ENCODE measurements at regions not wholly inside any gene's neighbourhood (a gene's known extent, or its start where the extent isn't known, plus 50 kb on each side); places are given as distances from the start of the nearest gene placed in this dataset.

DNA sequence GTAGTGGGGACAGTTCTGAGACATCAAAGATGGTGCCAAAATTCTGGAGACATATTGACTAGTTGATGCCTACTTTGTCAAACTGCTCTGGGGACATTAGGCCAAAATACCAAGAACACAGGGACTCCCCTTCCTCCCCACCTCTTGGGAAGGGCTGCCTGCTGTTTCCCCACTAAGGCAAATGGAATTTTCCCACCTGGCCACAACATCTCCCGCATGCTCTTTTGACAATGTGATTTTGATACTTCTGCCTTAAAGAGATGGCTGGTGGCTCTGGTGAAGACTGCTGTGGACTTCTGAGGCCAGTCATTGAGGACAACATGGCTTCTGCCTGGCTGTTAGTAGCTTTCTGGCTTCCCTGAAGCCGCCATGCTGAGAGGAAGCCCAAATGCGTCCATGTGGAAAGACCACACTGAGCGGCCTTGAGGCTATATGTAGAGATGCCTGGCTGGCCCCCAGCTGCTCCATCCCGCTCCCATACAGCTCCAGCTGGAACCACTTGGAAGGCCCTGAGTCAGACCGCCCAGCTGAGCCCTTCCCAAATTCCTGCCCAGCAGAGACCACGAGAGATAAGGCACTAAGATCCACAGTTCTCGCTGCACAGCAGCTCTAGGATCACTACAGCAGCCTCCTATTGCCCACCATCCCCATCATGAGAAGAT lies 226.7 kb downstream of the SYK start:
- TF ChIP-seq, protein P1, sequence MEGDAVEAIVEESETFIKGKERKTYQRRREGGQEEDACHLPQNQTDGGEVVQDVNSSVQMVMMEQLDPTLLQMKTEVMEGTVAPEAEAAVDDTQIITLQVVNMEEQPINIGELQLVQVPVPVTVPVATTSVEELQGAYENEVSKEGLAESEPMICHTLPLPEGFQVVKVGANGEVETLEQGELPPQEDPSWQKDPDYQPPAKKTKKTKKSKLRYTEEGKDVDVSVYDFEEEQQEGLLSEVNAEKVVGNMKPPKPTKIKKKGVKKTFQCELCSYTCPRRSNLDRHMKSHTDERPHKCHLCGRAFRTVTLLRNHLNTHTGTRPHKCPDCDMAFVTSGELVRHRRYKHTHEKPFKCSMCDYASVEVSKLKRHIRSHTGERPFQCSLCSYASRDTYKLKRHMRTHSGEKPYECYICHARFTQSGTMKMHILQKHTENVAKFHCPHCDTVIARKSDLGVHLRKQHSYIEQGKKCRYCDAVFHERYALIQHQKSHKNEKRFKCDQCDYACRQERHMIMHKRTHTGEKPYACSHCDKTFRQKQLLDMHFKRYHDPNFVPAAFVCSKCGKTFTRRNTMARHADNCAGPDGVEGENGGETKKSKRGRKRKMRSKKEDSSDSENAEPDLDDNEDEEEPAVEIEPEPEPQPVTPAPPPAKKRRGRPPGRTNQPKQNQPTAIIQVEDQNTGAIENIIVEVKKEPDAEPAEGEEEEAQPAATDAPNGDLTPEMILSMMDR (IDR thresholded peaks at IDR 0.05; ENCODE audit: low read depth, low read length, poor library complexity, severe bottlenecking): no peak
- TF ChIP-seq EZH2phosphoT487 (IDR thresholded peaks at IDR 0.05; ENCODE audit: borderline replicate concordance, low read length): no peak

Measured in DOHH2 (cell line).